Stimulated activated CD4-positive, alpha-beta T cell treated with anti-CD3 and anti-CD28 coated beads, Interleukin-15, amount 100 ng/mL, for 1 hour (primary cell): ENCODE measurements at regions not wholly inside any gene's neighbourhood (a gene's known extent, or its start where the extent isn't known, plus 50 kb on each side); places are given as distances from the start of the nearest gene placed in this dataset.
"Not testable (repeated sequence)": the region's sequence is repeated elsewhere in the genome, so short reads cannot be mapped to it uniquely, and the experiment has no call there.

ENCODE experiments used
- DNase-seq, 2 donors: peaks; one replicate each; pipeline ENCODE4 v3.0.0-alpha.2; 2020; ENCODE audit warnings: low read depth in 1 of 2, low spot score in 1 of 2

- not testable (repeated sequence) for DNase-seq
These were observed 59.1 kb upstream of the NOTCH2NLA start for GRCh38 chr1:146287881-146288280.

DNA sequence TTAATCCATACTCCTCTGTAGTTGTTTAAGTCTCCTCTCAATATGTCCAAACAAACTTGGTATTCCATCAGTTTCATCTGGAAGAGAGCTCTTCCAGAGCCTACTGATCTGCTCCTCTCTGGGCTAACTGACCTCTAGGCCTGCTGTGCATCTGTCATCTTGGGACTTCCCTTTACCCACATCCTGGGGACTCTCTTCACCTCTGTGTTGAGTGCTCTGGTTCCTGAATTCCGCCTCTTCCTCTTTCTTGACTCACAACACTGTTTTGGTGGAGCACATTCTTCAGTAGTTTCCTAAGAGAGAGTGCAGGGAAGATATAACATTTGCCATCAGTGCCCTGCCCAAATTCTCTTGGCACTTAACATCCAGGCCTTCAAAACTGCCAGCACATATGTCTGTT, 55.9 kb upstream of the NOTCH2NLA start:
- DNase-seq: not testable (repeated sequence)

DNA sequence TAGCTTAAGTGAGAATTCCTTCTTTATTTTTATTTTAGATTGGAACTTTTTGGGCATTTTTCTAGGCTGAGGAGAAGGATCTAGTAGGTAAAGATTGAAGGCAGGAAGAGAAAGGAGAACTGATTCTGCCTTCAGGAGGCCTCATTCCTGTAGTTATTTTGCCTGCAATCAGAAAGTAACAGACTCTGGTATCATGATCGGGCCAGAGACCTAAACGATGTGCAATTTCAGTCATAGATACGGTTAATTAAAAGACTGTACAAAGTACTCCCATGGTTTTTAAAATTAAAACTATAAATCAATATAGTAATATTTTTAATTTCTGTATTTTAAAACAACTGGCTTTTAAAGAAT, 54.7 kb upstream of the NOTCH2NLA start:
- DNase-seq: not testable (repeated sequence)

DNA sequence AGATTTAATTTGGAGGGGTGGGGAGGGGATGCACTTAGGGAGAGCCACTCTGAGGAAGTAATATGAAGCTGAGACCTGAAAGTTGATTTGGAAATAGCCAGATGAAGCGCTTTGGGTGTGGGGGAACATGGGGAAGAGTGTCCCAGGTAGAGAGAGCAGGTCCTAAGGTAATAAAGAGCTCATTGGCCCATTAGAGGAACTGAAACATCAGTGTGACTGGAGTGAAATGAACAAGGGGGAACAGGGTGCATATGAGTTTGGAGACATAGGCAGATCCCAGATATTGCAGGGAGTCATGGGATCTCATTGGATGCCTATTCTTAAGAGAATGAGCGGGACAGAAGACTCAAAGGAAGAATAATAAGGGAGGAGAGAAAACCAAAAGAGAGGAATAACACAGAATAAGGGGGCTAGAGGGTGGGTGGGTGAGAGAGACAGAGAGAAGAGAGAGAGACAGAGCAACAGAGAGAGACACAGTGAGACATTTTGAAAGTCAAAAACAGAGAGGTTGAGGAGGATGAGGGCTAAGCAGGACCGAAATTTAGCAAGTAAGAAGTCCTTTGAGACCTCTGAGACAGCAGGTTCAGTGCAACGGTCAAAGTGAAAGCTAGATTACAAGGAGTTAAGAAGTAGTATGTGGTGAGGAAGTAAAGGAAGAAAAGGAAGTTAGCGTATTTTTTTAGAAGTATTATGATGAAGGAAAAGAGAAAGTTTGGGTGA, 54.1 kb upstream of the NOTCH2NLA start:
- DNase-seq: not testable (repeated sequence)

DNA sequence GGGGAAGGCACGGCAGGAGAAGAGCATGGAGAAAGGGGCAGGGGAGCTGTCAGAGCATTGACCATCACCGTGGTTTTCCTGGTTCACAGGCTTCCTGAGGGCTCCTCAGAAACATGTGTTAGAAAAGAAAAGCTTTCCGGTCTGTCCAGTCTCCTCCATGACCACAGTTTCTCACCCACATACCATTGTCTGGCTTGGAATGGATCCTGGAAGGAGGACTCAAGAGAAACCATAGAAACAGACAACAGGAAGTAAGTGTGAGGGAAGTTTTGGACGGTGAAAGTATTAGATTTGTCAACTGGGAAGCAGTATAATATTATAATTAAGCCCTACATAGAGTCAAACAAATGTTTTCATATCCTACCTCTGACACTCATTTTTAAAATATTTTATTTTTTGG, 52.7 kb upstream of the NOTCH2NLA start:
- not testable (repeated sequence) for DNase-seq

DNA sequence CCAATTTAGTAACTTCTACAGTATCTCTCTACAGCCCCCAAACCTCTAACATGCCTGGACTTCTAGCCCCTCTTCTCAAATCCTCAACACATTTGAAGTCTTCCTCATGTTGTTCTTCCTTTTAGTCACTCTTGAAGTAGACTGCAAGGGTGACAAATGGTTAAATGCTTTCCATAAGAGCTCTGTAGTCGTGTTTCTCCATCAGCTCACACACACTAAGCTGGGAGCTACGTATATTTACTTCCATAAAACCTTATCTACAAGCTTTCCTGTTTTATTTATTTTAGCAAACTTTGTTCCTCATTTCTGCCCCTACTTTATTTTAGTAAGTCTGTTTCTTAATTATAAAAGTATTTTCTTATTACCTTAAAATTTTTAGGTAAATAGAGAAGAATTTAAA, 49.9 kb upstream of the NOTCH2NLA start:
- not testable (repeated sequence) for DNase-seq
